ENCODE measurements at regions not wholly inside any gene's neighbourhood (a gene's known extent, or its start where the extent isn't known, plus 50 kb on each side); places are given as distances from the start of the nearest gene placed in this dataset.
A peak's percentile ranks its signal among the peaks of the same experiment; 100 is the strongest.

- TF ChIP-seq CTCF (IDR thresholded peaks at IDR 0.05; ENCODE audit: insufficient read depth, low read length), result no peak
- DNase-seq (ENCODE audit: low read depth), result no peak
- H3K4me3 ChIP-seq (ENCODE audit: low read depth, low read length), result no peak overlapping the region
Measured at GRCh38 chr1:87165177-87165576, 163.5 kb upstream of the LMO4 start.

- no peak for TF ChIP-seq CTCF (IDR thresholded peaks at IDR 0.05; ENCODE audit: insufficient read depth, low read length)
- H3K4me3 ChIP-seq (ENCODE audit: low read depth, low read length), result no peak overlapping the region
- DNase-seq (ENCODE audit: low read depth), result no peak
Measured at GRCh38 chr1:87167157-87167789, 161.4 kb upstream of the LMO4 start.

- no peak overlapping the region for H3K4me3 ChIP-seq (ENCODE audit: low read depth, low read length)
- peak; percentile 17 for TF ChIP-seq CTCF (IDR thresholded peaks at IDR 0.05; ENCODE audit: insufficient read depth, low read length)
- DNase-seq (ENCODE audit: low read depth), result no peak
Measured at GRCh38 chr1:87167848-87168525, 160.7 kb upstream of the LMO4 start.

GRCh38 chr1:87169263-87169910, 159.3 kb upstream of the LMO4 start:
- no peak for DNase-seq (ENCODE audit: low read depth)
- H3K4me3 ChIP-seq (ENCODE audit: low read depth, low read length), result no peak overlapping the region
- no peak for TF ChIP-seq CTCF (IDR thresholded peaks at IDR 0.05; ENCODE audit: insufficient read depth, low read length)

GRCh38 chr1:87170157-87170556, 158.5 kb upstream of the LMO4 start:
- TF ChIP-seq CTCF (IDR thresholded peaks at IDR 0.05; ENCODE audit: insufficient read depth, low read length), result no peak
- H3K4me3 ChIP-seq (ENCODE audit: low read depth, low read length), result no peak overlapping the region
- no peak for DNase-seq (ENCODE audit: low read depth)

GRCh38 chr1:87170931-87171598, 157.6 kb upstream of the LMO4 start:
- no peak for TF ChIP-seq CTCF (IDR thresholded peaks at IDR 0.05; ENCODE audit: insufficient read depth, low read length)
- H3K4me3 ChIP-seq (ENCODE audit: low read depth, low read length), result no peak overlapping the region
- DNase-seq (ENCODE audit: low read depth), result no peak

Measured in fibroblast of the aortic adventitia (primary cell).